SK-MEL-5 (cell line): ENCODE measurements at regions not wholly inside any gene's neighbourhood (a gene's known extent, or its start where the extent isn't known, plus 50 kb on each side); places are given as distances from the start of the nearest gene placed in this dataset.

Source experiments
- small RNA-seq, 2 experiments: library from RNA; depleted of rRNA; stranded (forward); fragments of <200 nt; gene quantifications; one replicate each; pipeline ENCODE3, GENCODE V24; 2014

Small RNA genes lying in the stretch of these regions (small RNA-seq; reads per million reads assigned to genes)
- gene MIR4280: 0 reads per million in 2 experiments
- gene RN7SKP34: 0 reads per million in 2 experiments
